H1 (cell line): ENCODE measurements at regions not wholly inside any gene's neighbourhood (a gene's known extent, or its start where the extent isn't known, plus 50 kb on each side); places are given as distances from the start of the nearest gene placed in this dataset.

Experiments
- ATF3 ChIP-seq: IDR thresholded peaks from 2 replicates; pipeline ENCODE4 v1.6.1; 2011; ENCODE audit warnings: low read depth, mild to moderate bottlenecking, low read length; ENCODE audit not compliant: insufficient read depth
- BACH1 ChIP-seq: IDR thresholded peaks from 2 replicates; pipeline ENCODE4 v1.6.1; 2012; ENCODE audit warnings: low read length, improper control_type of control experiment
- BCL11A ChIP-seq, 2 experiments: IDR thresholded peaks; one replicate each; pipeline ENCODE4 v1.6.1; 2011; ENCODE audit warnings: low read depth in 2 of 2, low read length in 2 of 2, mild to moderate bottlenecking in 2 of 2
- CHD7 ChIP-seq: fragments of 300-600 bp; sonication (generic); IDR thresholded peaks from 2 replicates; pipeline ENCODE4 v1.7.1; 2012; ENCODE audit warnings: low read length, moderate library complexity, mild to moderate bottlenecking, inconsistent platforms; ENCODE audit not compliant: insufficient replicate concordance
- GABPA ChIP-seq: IDR thresholded peaks from 2 replicates; pipeline ENCODE4 v1.6.1; 2011; ENCODE audit warnings: mild to moderate bottlenecking, low read length, moderate library complexity, borderline replicate concordance; ENCODE audit not compliant: insufficient read depth
- GTF2F1 ChIP-seq: IDR thresholded peaks from 2 replicates; pipeline ENCODE4 v1.6.1; 2012; ENCODE audit warnings: low read depth, low read length, improper control_type of control experiment, borderline replicate concordance
- JUN ChIP-seq: IDR thresholded peaks from 2 replicates; pipeline ENCODE4 v1.6.1; 2011; ENCODE audit warnings: low read depth, mild to moderate bottlenecking, improper control_type of control experiment, low read length
- NANOG ChIP-seq: IDR thresholded peaks from 2 replicates; pipeline ENCODE4 v1.6.1; 2011; ENCODE audit warnings: low read length, low read depth, mild to moderate bottlenecking, inconsistent platforms; ENCODE audit not compliant: insufficient read depth, poor library complexity, severe bottlenecking
- POLR2A ChIP-seq, 2 experiments: IDR thresholded peaks; 1 replicate in 1 of 2; 2 replicates in 1 of 2; pipeline ENCODE4 v1.6.1; 2011; ENCODE audit warnings: low read depth in 2 of 2, low read length in 2 of 2, mild to moderate bottlenecking in 2 of 2; ENCODE audit errors: control extremely low read depth in 1 of 2
- RBBP5 ChIP-seq: IDR thresholded peaks from 2 replicates; pipeline ENCODE4 v1.7.1; 2012; ENCODE audit warnings: low read depth, mild to moderate bottlenecking, inconsistent platforms, low read length, moderate library complexity, borderline replicate concordance
- RXRA ChIP-seq: IDR thresholded peaks from 2 replicates; pipeline ENCODE4 v1.6.1; 2011; ENCODE audit warnings: low read depth, mild to moderate bottlenecking, low read length, moderate library complexity; ENCODE audit not compliant: insufficient read depth
- SIRT6 ChIP-seq: IDR thresholded peaks from one replicate; pipeline ENCODE4 v1.7.1; 2012; ENCODE audit warnings: low read length, inconsistent platforms

GRCh38 chr22:48297296-48297695, 1530.4 kb downstream of the BRD1 start (continued):
- TF ChIP-seq CHD7 (no peak), RBBP5 (no peak), NANOG (no peak), JUN (no peak), BCL11A (IDR thresholded peaks at IDR 0.05; ENCODE audit: low read depth in 2 of 2, low read length in 2 of 2) (no peak), ATF3 (no peak), GTF2F1 (no peak), SIRT6 (no peak), BACH1 (no peak), POLR2A (IDR thresholded peaks at IDR 0.05; ENCODE audit: control extremely low read depth in 1 of 2, low read depth in 2 of 2, low read length in 2 of 2) (no peak), RXRA (no peak), GABPA (no peak)
